Activated naive CD4-positive, alpha-beta T cell treated with anti-CD3 and anti-CD28 coated beads, Interleukin-2, amount 50 U/mL, for 72 hours (primary cell): ENCODE measurements at regions not wholly inside any gene's neighbourhood (a gene's known extent, or its start where the extent isn't known, plus 50 kb on each side); places are given as distances from the start of the nearest gene placed in this dataset.

Experiments used
- ATAC-seq, 2 donors: fragments of 150-1000 bp; cut with Tn5 transposase; 2 replicates each; pipeline ENCODE4 v1.10.0; 2021; ENCODE audit warnings: mild to moderate bottlenecking in 2 of 2, moderate library complexity in 2 of 2
- DNase-seq, 2 donors: peaks; one replicate each; pipeline ENCODE4 v3.0.0; 2021 to 2022; ENCODE audit warnings: low spot score in 2 of 2
- H3K27ac Mint-ChIP-seq, 2 donors: one replicate each; pipeline ENCODE4 v1.8.0; 2022; ENCODE audit warnings: mild to moderate bottlenecking in 2 of 2, mixed read lengths in 2 of 2
- H3K36me3 Mint-ChIP-seq, 2 donors: one replicate each; pipeline ENCODE4 v1.8.0; 2022; ENCODE audit warnings: mixed read lengths in 2 of 2
- H3K9me3 Mint-ChIP-seq, 2 donors: one replicate each; pipeline ENCODE4 v1.8.0; 2022; ENCODE audit warnings: mixed read lengths in 2 of 2

DNA sequence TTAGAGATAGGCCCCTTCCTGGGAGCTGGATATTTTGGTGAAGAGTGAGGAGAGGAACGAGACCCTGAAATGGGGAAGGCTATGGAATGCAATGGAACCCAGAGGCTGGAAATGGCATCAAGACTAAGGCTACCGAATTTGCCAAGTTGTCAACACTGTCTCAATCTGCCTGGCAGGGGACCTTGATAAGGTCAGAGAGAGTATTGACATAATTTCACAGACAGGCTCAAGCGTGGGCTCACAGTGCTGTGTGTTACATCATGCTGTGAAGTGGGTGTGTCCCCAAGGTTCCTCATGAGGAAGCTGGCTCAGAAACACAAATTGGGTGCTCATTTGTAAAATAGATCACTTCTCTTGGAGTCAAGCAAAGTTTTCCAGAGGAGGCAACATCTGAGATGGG, 51.8 kb upstream of the CYRIA start:
- no peaks in the 10 kb centered on the region for H3K36me3 Mint-ChIP-seq
- no peaks in the 10 kb centered on the region for H3K9me3 Mint-ChIP-seq
- no peak for DNase-seq
- peak overlapping the region in 1 of 2 donors; percentile 40 for H3K27ac Mint-ChIP-seq
- no peak for ATAC-seq

- no peak for ATAC-seq
- H3K36me3 Mint-ChIP-seq, result no peaks in the 10 kb centered on the region
Observed at GRCh38 chr2:16716944-16717343, 51.3 kb upstream of the CYRIA start.

GRCh38 chr2:16716024-16716423, 50.4 kb upstream of the CYRIA start:
- DNase-seq (no peak), ATAC-seq (no peak)
- Mint-ChIP-seq H3K9me3 (no peaks in the 10 kb centered on the region), H3K27ac (no peak overlapping the region), H3K36me3 (no peaks in the 10 kb centered on the region)

More at GRCh38 chr2:16716944-16717343, 51.3 kb upstream of the CYRIA start:
- no peak for DNase-seq
- no peaks in the 10 kb centered on the region for H3K9me3 Mint-ChIP-seq
- peak overlapping the region in 1 of 2 donors; percentile 40 for H3K27ac Mint-ChIP-seq
